Cardiac fibroblast (primary cell): ENCODE measurements at regions not wholly inside any gene's neighbourhood (a gene's known extent, or its start where the extent isn't known, plus 50 kb on each side); places are given as distances from the start of the nearest gene placed in this dataset.
"Not testable (repeated sequence)": the region's sequence is repeated elsewhere in the genome, so short reads cannot be mapped to it uniquely, and the experiment has no call there.

Source experiments
- DNase-seq, 2 donors: peaks; one replicate each; pipeline versions ENCODE4 v3.0.0 to v3.0.0-alpha.2; 2010; ENCODE audit warnings: low read depth in 2 of 2
- H3K4me3 ChIP-seq, 2 donors: replicated peaks in 1 of 2; 1 replicate in 1 of 2; 2 replicates in 1 of 2; pipeline ENCODE4 v1.5.1; 2011; ENCODE audit warnings: low read depth in 2 of 2, low read length in 2 of 2, mild to moderate bottlenecking in 2 of 2, moderate library complexity in 1 of 2
- TF ChIP-seq, protein P1 (sequence below): IDR thresholded peaks from one replicate; pipeline ENCODE4 v1.5.1; 2011; ENCODE audit warnings: low read depth, mild to moderate bottlenecking, low read length, inconsistent platforms

DNA sequence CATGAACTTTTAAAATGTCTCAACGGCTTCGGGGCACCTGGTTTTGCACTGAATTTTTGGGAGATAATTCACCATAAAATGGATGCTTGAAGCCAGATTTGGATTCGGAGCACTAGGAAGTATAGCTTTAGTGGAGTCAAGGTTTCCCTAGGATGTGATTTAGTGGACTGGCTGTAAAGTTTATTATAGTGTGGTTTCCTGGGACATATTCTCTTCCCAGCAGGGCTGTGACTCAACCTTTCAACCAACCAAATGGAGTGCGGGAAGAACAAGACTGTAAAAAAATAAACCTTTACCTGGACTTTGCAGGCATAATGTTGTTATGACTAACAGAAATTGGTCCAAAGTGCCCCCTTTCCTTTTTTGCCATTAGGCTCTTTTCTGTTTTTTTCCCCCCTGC, 327.4 kb upstream of the MAN1A1 start:
- TF ChIP-seq, protein P1, sequence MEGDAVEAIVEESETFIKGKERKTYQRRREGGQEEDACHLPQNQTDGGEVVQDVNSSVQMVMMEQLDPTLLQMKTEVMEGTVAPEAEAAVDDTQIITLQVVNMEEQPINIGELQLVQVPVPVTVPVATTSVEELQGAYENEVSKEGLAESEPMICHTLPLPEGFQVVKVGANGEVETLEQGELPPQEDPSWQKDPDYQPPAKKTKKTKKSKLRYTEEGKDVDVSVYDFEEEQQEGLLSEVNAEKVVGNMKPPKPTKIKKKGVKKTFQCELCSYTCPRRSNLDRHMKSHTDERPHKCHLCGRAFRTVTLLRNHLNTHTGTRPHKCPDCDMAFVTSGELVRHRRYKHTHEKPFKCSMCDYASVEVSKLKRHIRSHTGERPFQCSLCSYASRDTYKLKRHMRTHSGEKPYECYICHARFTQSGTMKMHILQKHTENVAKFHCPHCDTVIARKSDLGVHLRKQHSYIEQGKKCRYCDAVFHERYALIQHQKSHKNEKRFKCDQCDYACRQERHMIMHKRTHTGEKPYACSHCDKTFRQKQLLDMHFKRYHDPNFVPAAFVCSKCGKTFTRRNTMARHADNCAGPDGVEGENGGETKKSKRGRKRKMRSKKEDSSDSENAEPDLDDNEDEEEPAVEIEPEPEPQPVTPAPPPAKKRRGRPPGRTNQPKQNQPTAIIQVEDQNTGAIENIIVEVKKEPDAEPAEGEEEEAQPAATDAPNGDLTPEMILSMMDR: no peak
- H3K4me3 ChIP-seq: no peak overlapping the region
- DNase-seq: no peak

DNA sequence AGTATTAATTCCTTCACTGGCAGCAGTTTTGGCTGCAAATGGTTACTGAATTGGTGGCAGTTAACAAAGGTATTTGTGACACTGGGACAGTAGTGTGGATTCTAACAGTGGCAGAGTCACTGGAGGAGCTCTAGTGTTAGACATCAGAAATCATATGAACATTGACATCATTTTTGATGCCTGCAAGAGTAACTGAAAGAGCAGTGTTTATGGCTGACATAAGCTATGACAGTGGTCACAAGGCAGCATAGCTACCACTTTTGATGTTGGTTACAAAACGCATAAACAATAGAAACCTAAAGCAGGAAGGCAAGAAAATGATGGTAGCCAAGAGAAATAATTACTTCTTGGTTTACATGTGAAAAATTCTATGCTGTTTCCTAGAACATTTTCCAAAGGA, 326.7 kb upstream of the MAN1A1 start:
- TF ChIP-seq, protein P1: no peak
- H3K4me3 ChIP-seq: no peak overlapping the region
- no peak for DNase-seq

DNA sequence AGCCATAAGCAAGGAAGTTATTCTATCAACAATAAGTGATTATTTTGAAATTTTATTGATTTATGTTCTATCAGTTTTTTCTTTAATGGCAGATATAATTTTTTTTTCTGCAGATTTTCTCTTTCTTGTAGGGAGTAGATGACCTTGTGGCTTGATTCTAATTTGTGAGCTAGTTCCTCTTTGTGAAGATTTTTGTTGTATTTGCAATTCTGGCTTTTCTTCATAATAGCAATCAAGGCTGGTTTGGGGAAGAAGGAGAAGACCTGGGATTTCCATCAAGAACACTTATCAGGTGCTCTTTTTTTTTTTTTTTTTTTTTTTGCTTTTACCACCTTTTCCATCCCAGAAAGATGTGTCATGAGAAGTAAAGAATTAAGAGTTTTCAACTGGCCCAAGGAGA, 324.2 kb upstream of the MAN1A1 start:
- DNase-seq: no peak
- H3K4me3 ChIP-seq: no peak overlapping the region
- TF ChIP-seq, protein P1: no peak

DNA sequence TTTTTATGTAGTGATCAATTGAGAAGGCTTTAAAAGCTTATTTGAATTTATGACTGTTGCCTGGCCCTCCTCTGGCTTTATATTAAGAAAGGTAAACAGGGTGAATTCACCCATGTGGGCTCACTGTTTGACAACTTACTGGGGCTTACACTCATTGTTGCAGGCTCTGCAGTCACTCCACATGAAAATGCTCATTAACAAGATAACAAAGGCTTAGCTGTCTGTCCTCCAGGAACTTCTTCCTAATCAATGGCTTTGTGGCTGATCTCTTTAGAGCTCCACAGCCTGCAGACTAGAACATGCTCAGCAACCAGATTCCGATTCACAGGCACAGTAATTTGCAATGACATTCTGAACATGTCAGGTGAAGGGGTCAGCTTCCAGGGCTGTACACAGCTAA, 323.2 kb upstream of the MAN1A1 start:
- no peak for DNase-seq
- H3K4me3 ChIP-seq: no peak overlapping the region
- TF ChIP-seq, protein P1: no peak

DNA sequence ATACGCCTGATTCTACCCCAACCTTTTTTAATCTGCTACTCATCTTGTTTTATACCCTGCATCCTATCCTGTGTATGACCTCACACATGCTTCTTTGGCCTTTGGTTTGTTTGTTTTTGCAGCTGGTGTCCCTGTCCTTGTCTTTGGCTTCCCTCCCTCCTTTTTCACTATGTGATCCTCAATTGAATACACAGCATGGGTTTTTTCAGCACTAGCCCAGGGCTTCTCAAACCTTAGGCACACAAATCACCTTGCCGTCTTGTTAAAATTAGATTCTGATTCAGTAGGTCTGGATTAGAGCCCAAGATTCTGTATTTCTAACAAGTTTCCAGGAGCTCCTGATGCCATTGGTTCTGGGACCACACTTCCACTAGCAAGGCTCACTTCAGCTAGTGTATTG, 321.5 kb upstream of the MAN1A1 start:
- H3K4me3 ChIP-seq: no peak overlapping the region
- TF ChIP-seq, protein P1: no peak
- no peak for DNase-seq

DNA sequence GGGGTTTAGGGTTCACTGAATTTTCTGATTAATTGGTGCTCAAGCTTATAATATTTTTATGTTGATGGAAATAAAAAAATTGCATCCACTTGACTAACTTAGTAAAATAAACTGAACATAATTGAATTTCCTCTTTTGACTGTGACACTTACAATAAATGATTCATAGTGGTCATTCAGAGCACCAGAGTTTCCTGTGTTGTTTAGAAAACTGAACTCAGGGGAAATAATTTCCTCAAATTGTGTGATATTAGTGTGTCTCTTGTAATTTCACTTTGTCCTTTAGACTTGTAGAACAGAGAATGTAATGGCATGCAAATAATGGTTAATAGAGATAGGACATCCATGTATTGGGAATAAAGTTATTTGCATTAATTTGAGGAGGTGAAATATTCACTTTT, 319.7 kb upstream of the MAN1A1 start:
- no peak overlapping the region for H3K4me3 ChIP-seq
- DNase-seq: no peak
- TF ChIP-seq, protein P1: no peak

DNA sequence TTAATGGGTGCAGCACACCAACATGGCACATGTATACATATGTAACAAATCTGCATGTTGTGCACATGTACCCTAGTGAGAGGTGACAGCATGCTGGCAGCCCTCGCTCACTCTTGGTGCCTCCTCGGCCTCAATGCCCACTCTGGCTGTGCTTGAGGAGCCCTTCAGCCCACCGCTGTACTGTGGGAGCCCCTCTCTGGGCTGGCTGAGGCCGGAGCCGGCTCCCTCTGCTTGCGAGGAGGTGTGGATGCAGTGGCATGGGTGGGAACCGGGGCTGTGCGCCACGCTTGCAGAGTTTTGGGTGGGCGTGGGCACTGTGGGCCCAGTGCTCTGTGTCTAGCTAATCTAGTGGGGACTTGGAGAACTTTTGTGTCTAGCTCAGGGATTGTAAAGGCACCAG, 315.9 kb upstream of the MAN1A1 start:
- DNase-seq, H3K4me3 ChIP-seq: not testable (repeated sequence)
